GM12878 (cell line): ENCODE measurements at regions not wholly inside any gene's neighbourhood (a gene's known extent, or its start where the extent isn't known, plus 50 kb on each side); places are given as distances from the start of the nearest gene placed in this dataset.

ENCODE experiments used
- BCL3 ChIP-seq: IDR thresholded peaks from 2 replicates; pipeline ENCODE4 v1.6.1; 2011; ENCODE audit warnings: borderline replicate concordance, low read depth, mild to moderate bottlenecking, moderate library complexity, low read length; ENCODE audit not compliant: insufficient read depth, poor library complexity, severe bottlenecking
- BMI1 ChIP-seq: fragments of 450-650 bp; IDR thresholded peaks from 2 replicates; pipeline ENCODE4 v1.6.1; 2016; ENCODE audit warnings: mild to moderate bottlenecking, moderate library complexity, borderline replicate concordance
- BRCA1 ChIP-seq: IDR thresholded peaks from 2 replicates; pipeline ENCODE4 v1.6.1; 2011; ENCODE audit warnings: low read depth, low read length, improper control_type of control experiment
- CHD2 ChIP-seq: IDR thresholded peaks from 2 replicates; pipeline ENCODE4 v1.6.1; 2011; ENCODE audit warnings: low read depth, low read length, improper control_type of control experiment, borderline replicate concordance
- CHD4 ChIP-seq: fragments of 200-600 bp; sonication (generic); IDR thresholded peaks from 2 replicates; pipeline ENCODE4 v1.6.1; 2016; ENCODE audit warnings: mild to moderate bottlenecking
- CREM ChIP-seq: IDR thresholded peaks from 2 replicates; pipeline ENCODE4 v1.6.1; 2014; ENCODE audit warnings: antibody characterized with exemption, low read depth
- CTCF ChIP-seq, 3 experiments: IDR thresholded peaks in 2 of 3; conservative IDR thresholded peaks in 1 of 3; 2 replicates each; pipeline ENCODE4 v1.5.1; 2011; ENCODE audit warnings: low read depth in 3 of 3, low read length in 3 of 3, mild to moderate bottlenecking in 3 of 3, control low read depth in 2 of 3, moderate library complexity in 2 of 3, inconsistent platforms in 1 of 3, mixed read lengths in 1 of 3; ENCODE audit not compliant: control insufficient read depth in 2 of 3, insufficient read depth in 1 of 3; ENCODE audit errors: extremely low read depth in 1 of 3
- IRF3 ChIP-seq: fragments of 450-650 bp; IDR thresholded peaks from 2 replicates; pipeline ENCODE4 v1.6.1; 2014; ENCODE audit warnings: mild to moderate bottlenecking
- MEF2A ChIP-seq: IDR thresholded peaks from 2 replicates; pipeline ENCODE4 v1.6.1; 2011; ENCODE audit warnings: low read depth, mild to moderate bottlenecking, low read length, moderate library complexity; ENCODE audit not compliant: insufficient read depth
- MTA2 ChIP-seq: fragments of 450-650 bp; IDR thresholded peaks from 2 replicates; pipeline ENCODE4 v1.6.1; 2016; ENCODE audit warnings: low read depth, mild to moderate bottlenecking, moderate library complexity
- MTA3 ChIP-seq: IDR thresholded peaks from 2 replicates; pipeline ENCODE4 v1.6.1; 2012; ENCODE audit warnings: low read length, inconsistent platforms, borderline replicate concordance
- NFXL1 ChIP-seq: fragments of 450-650 bp; IDR thresholded peaks from 2 replicates; pipeline ENCODE4 v1.6.1; 2017; ENCODE audit warnings: antibody characterized with exemption, mild to moderate bottlenecking, borderline replicate concordance
- NFYA ChIP-seq: IDR thresholded peaks from 2 replicates; pipeline ENCODE4 v1.6.1; 2011; ENCODE audit warnings: low read depth, mild to moderate bottlenecking, low read length, improper control_type of control experiment, borderline replicate concordance
- NR2F1 ChIP-seq: fragments of 450-650 bp; conservative IDR thresholded peaks from 2 replicates; pipeline ENCODE4 v1.6.1; 2017; ENCODE audit warnings: mild to moderate bottlenecking
- RELA ChIP-seq: fragments of 450-650 bp; IDR thresholded peaks from 2 replicates; pipeline ENCODE4 v1.8.0; 2014; ENCODE audit warnings: borderline replicate concordance; ENCODE audit not compliant: partially characterized antibody
- SMC3 ChIP-seq: IDR thresholded peaks from 2 replicates; pipeline ENCODE4 v1.6.1; 2011; ENCODE audit warnings: low read length, improper control_type of control experiment, borderline replicate concordance
- SUPT20H ChIP-seq: IDR thresholded peaks from 2 replicates; pipeline ENCODE4 v1.6.1; 2011; ENCODE audit warnings: low read depth, mild to moderate bottlenecking, low read length, moderate library complexity, borderline replicate concordance; ENCODE audit not compliant: control insufficient read depth
- ZBTB11 ChIP-seq: fragments of 450-650 bp; formaldehyde crosslinking; IDR thresholded peaks from 2 replicates; pipeline ENCODE4 v1.5.0; 2022; ENCODE audit warnings: mild to moderate bottlenecking, missing genetic modification characterization
- ZNF384 ChIP-seq: IDR thresholded peaks from 2 replicates; pipeline ENCODE4 v1.6.1; 2012; ENCODE audit warnings: low read depth, mild to moderate bottlenecking, low read length, improper control_type of control experiment, borderline replicate concordance

- TF ChIP-seq MTA3 (peak; percentile 76; the same call in 1 of the 2 replicates), SMC3 (no peak), NFXL1 (no peak), NR2F1 (0 out of 2 replicates have a peak, but pooled peaks have one; percentile 11), NFYA (no peak), ZNF384 (no peak), BRCA1 (no peak), MEF2A (peak; percentile 91), BCL3 (peak; percentile 94), SUPT20H (no peak), RELA (no peak), CHD4 (no peak), MTA2 (no peak), CHD2 (no peak), CREM (peak; percentile 90), ZBTB11 (no peak), BMI1 (no peak), CTCF (IDR thresholded peaks at IDR 0.05 in 2 of 3, conservative IDR thresholded peaks at IDR 0.05 in 1 of 3; ENCODE audit: control insufficient read depth in 2 of 3, extremely low read depth in 1 of 3, insufficient read depth in 1 of 3, low read depth in 3 of 3, low read length in 3 of 3) (no peak), IRF3 (no peak)
These were observed 209.3 kb downstream of the KCNRG start (continued) for GRCh38 chr13:50224534-50224933.
